ENCODE measurements at regions not wholly inside any gene's neighbourhood (a gene's known extent, or its start where the extent isn't known, plus 50 kb on each side); places are given as distances from the start of the nearest gene placed in this dataset.

DNA sequence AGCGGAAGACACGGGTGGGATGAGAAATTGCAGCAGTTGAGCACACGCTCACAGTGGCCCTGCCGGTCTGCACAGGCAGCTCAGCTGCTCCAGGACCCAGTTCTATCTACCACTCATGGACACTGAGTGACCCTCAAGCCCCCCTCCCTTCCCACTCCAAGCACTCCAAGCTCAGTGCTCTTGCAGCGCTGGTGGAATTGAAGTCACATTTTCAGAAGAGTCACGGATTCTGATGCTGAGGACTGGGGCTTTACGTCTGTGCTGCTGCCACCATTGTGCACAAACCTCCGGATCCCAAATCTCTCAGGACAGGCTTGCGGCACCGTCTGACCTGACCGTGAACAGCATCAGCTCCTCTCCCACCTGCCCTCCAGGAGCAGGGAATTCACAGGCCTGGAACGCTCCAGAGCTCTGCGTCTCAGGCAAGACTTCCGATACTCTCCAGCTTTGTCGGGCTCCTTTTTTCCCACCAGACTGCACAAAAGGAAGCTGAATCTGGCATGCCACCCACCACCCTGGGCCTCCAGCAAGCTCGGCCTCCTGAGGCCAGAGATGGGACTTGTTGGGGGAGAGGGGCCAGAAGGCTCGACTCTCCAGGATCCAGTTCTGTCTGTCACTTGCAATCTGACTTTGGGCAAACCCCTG lies 213.1 kb upstream of the RTL1 start:
- H3K27ac ChIP-seq (replicated peaks), result no peak overlapping the region
- H3K4me1 ChIP-seq, result peaks cover 6% of the 10 kb centered on the region
- no peaks in the 10 kb centered on the region for H3K36me3 ChIP-seq
- no peak for TF ChIP-seq CTCF (IDR thresholded peaks at IDR 0.05; ENCODE audit: borderline replicate concordance)
- intact Hi-C loops (cut with micrococcal nuclease), result no loop called here
- H3K9me3 ChIP-seq (replicated peaks), result no peaks in the 10 kb centered on the region
- H3K27me3 ChIP-seq (ENCODE audit: low read depth), result peaks cover 44% of the 10 kb centered on the region
- DNase-seq, result no peak
- H3K4me3 ChIP-seq, result no peak overlapping the region

GRCh38 chr14:101117543-101117942 lies 214.0 kb upstream of the RTL1 start:
- Histone ChIP-seq H3K9me3 (replicated peaks) (no peaks in the 10 kb centered on the region), H3K4me3 (no peak overlapping the region), H3K36me3 (no peaks in the 10 kb centered on the region), H3K27ac (replicated peaks) (no peak overlapping the region), H3K4me1 (peaks cover 6% of the 10 kb centered on the region), H3K27me3 (ENCODE audit: low read depth) (peaks cover 36% of the 10 kb centered on the region)
- no peak for TF ChIP-seq CTCF (IDR thresholded peaks at IDR 0.05; ENCODE audit: borderline replicate concordance)
- DNase-seq, result no peak
- intact Hi-C loops (cut with micrococcal nuclease), result no loop called here

- no peak for TF ChIP-seq CTCF (IDR thresholded peaks at IDR 0.05; ENCODE audit: borderline replicate concordance)
- H3K27me3 ChIP-seq (ENCODE audit: low read depth), result peaks cover 29% of the 10 kb centered on the region
- intact Hi-C loops (cut with micrococcal nuclease), result no loop called here
- no peak overlapping the region for H3K4me3 ChIP-seq
- H3K36me3 ChIP-seq, result no peaks in the 10 kb centered on the region
- no peaks in the 10 kb centered on the region for H3K9me3 ChIP-seq (replicated peaks)
- DNase-seq, result no peak
- H3K27ac ChIP-seq (replicated peaks), result no peak overlapping the region
- peaks cover 6% of the 10 kb centered on the region for H3K4me1 ChIP-seq
Observed at GRCh38 chr14:101118233-101118632, 214.7 kb upstream of the RTL1 start.

- Histone ChIP-seq H3K4me3 (peak overlapping the region; percentile 44), H3K9me3 (replicated peaks) (no peaks in the 10 kb centered on the region), H3K4me1 (peaks cover 6% of the 10 kb centered on the region), H3K27ac (replicated peaks) (peak overlapping the region; percentile 76), H3K27me3 (ENCODE audit: low read depth) (peaks cover 22% of the 10 kb centered on the region), H3K36me3 (no peaks in the 10 kb centered on the region)
- no peak for TF ChIP-seq CTCF (IDR thresholded peaks at IDR 0.05; ENCODE audit: borderline replicate concordance)
- peak; percentile 43 for DNase-seq
- intact Hi-C loops (cut with micrococcal nuclease), result no loop called here
Observed at GRCh38 chr14:101118746-101119591, 215.4 kb upstream of the RTL1 start.

GRCh38 chr14:101119830-101120571 lies 216.5 kb upstream of the RTL1 start:
- DNase-seq, result no peak
- H3K4me3 ChIP-seq, result peak overlapping the region; percentile 44
- peak overlapping the region; percentile 76 for H3K27ac ChIP-seq (replicated peaks)
- intact Hi-C loops (cut with micrococcal nuclease), result no loop called here
- peaks cover 6% of the 10 kb centered on the region for H3K4me1 ChIP-seq
- no peak for TF ChIP-seq CTCF (IDR thresholded peaks at IDR 0.05; ENCODE audit: borderline replicate concordance)
- peaks cover 21% of the 10 kb centered on the region for H3K27me3 ChIP-seq (ENCODE audit: low read depth)
- H3K9me3 ChIP-seq (replicated peaks), result no peaks in the 10 kb centered on the region
- no peaks in the 10 kb centered on the region for H3K36me3 ChIP-seq
